GM12873 (cell line): ENCODE measurements at regions not wholly inside any gene's neighbourhood (a gene's known extent, or its start where the extent isn't known, plus 50 kb on each side); places are given as distances from the start of the nearest gene placed in this dataset.

Source experiments
- TF ChIP-seq, protein P1 (sequence below): IDR thresholded peaks from 2 replicates; pipeline ENCODE4 v1.5.1; 2012; ENCODE audit warnings: low read depth, mild to moderate bottlenecking, moderate library complexity, low read length, control low read depth; ENCODE audit not compliant: insufficient read depth; ENCODE audit errors: missing control alignments

DNA sequence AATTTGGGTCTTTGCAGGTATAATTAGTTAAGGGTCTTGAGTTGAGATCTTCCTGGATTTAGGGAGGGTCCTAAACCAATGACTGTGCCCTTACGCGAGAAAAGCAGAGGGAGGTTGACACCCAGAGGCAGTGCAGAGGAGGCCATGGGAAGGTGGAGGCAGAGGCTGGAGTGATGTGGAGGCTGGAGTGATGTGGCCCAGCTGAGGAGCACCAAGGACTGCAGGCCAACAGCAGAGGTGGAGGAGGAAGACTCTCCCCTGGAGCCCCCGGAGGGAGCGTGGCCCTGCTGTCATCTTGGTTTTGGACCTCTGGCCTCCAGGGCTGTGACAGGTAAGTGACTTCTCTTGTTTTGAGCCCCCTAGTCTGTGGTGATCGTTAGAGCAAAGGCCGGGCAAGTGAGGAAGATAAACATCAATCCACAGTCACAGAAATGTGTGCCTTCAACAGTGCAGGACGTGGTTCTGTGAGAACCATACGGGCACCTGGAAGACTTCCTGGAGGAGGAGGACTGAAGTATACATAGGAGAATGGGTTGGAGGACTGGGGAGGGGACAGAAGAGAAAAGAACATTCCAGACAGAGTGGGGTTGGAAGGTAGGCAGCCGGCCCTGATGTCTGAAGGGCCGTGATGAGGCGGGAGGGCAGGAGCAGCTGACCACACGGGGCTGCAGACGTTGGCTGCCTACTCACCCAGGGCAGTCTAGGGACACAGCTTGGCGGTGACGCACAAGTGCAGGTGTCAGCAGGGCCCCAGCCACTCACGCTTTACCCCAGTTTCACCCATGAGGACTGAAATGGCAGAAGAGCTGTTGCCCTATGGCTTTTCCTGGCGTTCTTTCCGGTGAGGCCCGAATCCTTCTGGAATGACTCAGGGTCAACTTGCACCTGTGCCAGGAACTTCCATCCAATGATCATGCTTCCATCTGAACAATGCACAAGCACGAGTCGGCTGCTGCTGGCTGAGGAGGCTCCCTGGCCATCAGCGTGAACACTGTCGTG lies 270.2 kb downstream of the CTTN start:
- TF ChIP-seq, protein P1, sequence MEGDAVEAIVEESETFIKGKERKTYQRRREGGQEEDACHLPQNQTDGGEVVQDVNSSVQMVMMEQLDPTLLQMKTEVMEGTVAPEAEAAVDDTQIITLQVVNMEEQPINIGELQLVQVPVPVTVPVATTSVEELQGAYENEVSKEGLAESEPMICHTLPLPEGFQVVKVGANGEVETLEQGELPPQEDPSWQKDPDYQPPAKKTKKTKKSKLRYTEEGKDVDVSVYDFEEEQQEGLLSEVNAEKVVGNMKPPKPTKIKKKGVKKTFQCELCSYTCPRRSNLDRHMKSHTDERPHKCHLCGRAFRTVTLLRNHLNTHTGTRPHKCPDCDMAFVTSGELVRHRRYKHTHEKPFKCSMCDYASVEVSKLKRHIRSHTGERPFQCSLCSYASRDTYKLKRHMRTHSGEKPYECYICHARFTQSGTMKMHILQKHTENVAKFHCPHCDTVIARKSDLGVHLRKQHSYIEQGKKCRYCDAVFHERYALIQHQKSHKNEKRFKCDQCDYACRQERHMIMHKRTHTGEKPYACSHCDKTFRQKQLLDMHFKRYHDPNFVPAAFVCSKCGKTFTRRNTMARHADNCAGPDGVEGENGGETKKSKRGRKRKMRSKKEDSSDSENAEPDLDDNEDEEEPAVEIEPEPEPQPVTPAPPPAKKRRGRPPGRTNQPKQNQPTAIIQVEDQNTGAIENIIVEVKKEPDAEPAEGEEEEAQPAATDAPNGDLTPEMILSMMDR, result no peak

DNA sequence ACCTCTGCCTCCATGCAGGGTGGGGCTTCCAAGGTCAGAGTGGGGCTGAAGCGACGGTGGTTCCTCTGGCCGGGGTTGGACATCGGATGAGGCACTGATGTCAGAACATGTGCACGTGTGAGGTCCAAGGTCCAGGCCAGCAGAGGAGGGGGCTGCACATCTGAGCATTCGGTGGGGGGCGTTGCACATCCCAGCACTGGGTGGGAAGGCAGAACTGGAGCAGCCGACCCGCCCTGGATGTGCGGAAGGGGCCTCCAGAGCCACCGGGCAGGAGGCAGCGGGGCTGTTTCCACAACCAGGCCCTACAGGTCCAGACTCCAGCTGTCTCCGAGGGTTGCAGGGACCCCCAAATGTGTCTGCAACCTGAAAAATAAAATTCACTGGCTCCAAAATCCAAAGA lies 271.0 kb downstream of the CTTN start:
- TF ChIP-seq, protein P1, result no peak

DNA sequence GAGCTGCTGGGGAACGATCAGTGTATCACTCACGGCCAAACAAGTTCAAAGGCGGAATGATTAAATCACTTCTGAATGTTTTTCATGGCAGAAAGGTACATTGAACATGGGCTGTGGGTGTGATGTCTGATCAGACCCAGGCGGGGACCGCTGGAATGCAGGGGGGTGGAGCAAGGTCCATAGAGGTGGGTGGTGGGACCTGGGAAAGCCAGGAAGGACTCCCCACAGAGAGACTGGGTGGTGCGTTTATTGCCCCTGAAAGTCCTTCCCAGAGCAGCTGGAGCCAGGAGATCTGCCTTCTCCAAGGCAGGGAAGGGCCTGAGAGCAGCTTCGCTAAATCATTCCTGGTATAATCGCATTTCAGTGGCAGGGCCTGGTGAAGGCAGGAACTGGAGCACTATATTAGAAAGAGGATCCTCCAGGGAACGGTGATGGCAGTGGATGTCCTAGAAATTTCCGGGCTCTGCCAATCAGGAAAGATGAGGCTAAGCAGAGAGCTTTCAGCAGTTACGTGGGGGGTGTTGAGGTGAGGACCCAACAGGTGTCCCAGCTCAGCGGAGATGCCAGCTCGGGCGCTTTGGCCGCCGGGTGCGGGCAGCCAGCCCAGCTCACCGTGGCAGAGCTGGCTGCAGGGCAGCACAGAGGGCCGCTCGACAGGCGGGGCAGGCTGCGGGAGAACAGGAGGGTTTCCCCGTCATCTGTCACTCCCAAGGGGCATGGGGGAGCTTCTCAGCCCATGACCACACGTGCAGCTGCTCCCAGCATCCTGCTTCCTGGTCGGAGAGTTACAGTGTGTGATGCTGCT lies 271.7 kb downstream of the CTTN start:
- TF ChIP-seq, protein P1, result no peak

DNA sequence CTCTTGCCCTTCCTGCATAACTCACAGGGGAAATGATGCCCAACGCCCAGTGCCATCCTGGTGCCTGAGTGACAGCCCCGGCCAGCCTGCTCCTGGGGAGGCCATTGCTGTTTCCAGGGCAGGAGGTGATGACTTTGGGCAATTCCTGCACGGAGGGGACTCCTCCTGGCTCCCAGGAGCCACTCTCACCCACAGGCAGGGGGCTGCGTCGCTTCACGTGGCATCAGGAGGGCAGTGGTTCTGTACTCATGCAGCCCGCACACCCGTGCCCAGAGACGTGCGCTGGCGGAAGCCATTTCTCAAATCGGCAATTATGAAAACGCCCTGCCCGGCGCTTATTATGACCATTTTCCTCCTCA lies 272.3 kb downstream of the CTTN start:
- TF ChIP-seq, protein P1, result no peak

DNA sequence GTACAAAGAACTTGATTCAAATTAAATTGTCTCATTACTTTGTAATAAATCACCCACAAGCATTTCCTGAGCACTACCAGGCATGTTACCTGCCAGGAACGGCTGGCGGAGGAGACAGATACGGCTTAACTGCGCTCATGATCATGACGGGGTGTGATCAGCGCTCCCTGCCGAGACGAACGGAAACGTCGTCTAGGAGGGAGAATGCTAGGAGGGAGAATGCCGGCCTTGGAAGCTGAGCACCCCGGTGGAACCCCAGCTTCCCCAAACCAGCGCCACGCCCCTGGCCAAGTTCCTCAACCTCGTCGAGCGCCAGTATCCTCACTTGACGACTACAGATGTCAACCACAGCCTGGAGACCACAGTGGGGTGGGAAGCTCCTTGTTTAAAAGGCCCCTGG lies 272.8 kb downstream of the CTTN start:
- TF ChIP-seq, protein P1, result no peak

DNA sequence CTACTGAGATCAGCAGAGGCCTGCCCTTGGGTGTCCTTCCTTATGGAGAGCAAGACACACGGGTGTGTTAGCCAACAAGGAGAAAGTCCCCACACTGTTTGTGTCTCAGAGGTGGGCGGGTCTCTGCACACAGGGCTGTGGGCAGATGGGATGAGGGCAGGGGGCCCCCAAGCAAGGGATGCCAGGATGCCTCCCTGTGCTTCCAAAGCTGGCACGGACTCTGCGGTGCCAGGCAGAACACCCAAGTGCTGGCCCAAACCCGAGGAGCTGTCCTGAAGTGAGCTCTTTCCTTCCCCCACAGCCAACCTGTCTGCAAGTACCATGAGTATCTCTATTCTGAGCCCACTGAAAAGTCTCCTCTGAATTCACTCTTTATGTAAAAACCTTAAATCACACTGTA lies 273.3 kb downstream of the CTTN start:
- TF ChIP-seq, protein P1, result no peak
